Upper lobe of right lung (tissue), 1 donor: ENCODE measurements at regions not wholly inside any gene's neighbourhood (a gene's known extent, or its start where the extent isn't known, plus 50 kb on each side); places are given as distances from the start of the nearest gene placed in this dataset.
A peak's percentile ranks its signal among the peaks of the same experiment; 100 is the strongest.

Experiments
- ATAC-seq: fragments of 200-7000 bp; cut with Tn5 transposase; one replicate; pipeline ENCODE4 v1.9.1; 2020; ENCODE audit warnings: mild to moderate bottlenecking, moderate library complexity
- DNase-seq: peaks from one replicate; pipeline ENCODE4 v3.0.0-alpha.2; 2020
- H3K27ac ChIP-seq: fragments of 200-600 bp; one replicate; pipeline ENCODE4 v1.8.0; 2022
- H3K27me3 ChIP-seq: fragments of 200-600 bp; one replicate; pipeline ENCODE4 v1.8.0; 2022; ENCODE audit warnings: mild to moderate bottlenecking
- H3K36me3 ChIP-seq: fragments of 200-600 bp; one replicate; pipeline ENCODE4 v1.8.0; 2022
- H3K4me1 ChIP-seq: fragments of 200-600 bp; one replicate; pipeline ENCODE4 v1.8.0; 2022
- H3K4me3 ChIP-seq: fragments of 200-600 bp; one replicate; pipeline ENCODE4 v1.8.0; 2022; ENCODE audit warnings: mild to moderate bottlenecking
- H3K9me3 ChIP-seq: fragments of 200-600 bp; one replicate; pipeline ENCODE4 v1.8.0; 2022
- intact Hi-C: fragments of 100-400 bp; cut with DNase I; formaldehyde crosslinking; loops from one replicate; pipeline ENCODE4 v1.11.0; 2022
- TF ChIP-seq, protein P1 (sequence below): fragments of 200-600 bp; IDR thresholded peaks from one replicate; pipeline ENCODE4 v1.8.0; 2022; ENCODE audit warnings: antibody characterized with exemption
- donor health status: DM: no; HTN: yes; CAD: no; lungs with severe emphysema.

DNA sequence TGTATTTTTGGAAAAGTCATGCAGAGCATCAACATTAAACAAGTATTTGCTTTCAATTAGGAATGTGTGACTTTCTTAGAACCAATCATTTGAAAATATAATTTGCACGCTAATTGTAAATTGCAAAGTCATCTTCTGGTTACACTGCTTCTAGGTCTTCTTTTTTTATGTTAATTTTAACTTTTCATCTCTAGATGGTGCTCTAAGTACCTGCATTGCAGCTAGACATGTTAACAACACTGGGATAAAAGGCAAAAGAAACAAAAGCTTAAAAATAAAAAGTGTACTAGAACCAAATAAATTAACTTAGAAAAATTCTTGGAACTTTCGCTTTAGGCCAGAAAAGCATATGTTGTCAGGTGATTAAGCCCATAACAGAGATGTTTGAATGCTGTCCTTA lies 2758.2 kb downstream of the PCDH9 start:
- H3K4me1 ChIP-seq, result no peaks in the 10 kb centered on the region
- TF ChIP-seq, protein P1, sequence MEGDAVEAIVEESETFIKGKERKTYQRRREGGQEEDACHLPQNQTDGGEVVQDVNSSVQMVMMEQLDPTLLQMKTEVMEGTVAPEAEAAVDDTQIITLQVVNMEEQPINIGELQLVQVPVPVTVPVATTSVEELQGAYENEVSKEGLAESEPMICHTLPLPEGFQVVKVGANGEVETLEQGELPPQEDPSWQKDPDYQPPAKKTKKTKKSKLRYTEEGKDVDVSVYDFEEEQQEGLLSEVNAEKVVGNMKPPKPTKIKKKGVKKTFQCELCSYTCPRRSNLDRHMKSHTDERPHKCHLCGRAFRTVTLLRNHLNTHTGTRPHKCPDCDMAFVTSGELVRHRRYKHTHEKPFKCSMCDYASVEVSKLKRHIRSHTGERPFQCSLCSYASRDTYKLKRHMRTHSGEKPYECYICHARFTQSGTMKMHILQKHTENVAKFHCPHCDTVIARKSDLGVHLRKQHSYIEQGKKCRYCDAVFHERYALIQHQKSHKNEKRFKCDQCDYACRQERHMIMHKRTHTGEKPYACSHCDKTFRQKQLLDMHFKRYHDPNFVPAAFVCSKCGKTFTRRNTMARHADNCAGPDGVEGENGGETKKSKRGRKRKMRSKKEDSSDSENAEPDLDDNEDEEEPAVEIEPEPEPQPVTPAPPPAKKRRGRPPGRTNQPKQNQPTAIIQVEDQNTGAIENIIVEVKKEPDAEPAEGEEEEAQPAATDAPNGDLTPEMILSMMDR, result no peak
- intact Hi-C loops, result no loop called here
- DNase-seq, result no peak
- H3K4me3 ChIP-seq, result no peak overlapping the region
- H3K9me3 ChIP-seq, result no peaks in the 10 kb centered on the region
- no peaks in the 10 kb centered on the region for H3K27me3 ChIP-seq
- no peaks in the 10 kb centered on the region for H3K36me3 ChIP-seq
- no peak overlapping the region for H3K27ac ChIP-seq
- ATAC-seq, result no peak

DNA sequence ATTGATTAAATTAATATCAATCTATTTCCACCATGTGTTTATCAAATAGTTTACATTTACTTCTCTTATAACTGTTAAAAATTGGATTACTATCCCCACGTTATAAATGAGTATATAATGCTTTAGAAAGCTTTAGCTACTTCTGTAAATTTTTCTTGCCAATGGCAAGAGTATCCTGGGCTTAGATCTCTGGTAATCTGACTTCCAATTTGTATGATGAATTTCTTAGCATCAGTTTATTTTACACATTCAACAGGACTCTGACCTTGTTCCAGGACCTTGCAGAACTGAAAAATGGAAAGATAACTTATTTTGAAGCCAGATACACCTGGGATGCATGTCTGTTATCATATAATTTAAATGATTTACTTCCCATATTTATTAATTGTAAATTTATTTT lies 2759.4 kb downstream of the PCDH9 start:
- ATAC-seq (no peak), DNase-seq (no peak)
- intact Hi-C loops, result no loop called here
- TF ChIP-seq, protein P1, result no peak
- Histone ChIP-seq H3K27ac (no peak overlapping the region), H3K4me3 (no peak overlapping the region), H3K9me3 (no peaks in the 10 kb centered on the region), H3K36me3 (no peaks in the 10 kb centered on the region), H3K27me3 (no peaks in the 10 kb centered on the region), H3K4me1 (no peaks in the 10 kb centered on the region)

DNA sequence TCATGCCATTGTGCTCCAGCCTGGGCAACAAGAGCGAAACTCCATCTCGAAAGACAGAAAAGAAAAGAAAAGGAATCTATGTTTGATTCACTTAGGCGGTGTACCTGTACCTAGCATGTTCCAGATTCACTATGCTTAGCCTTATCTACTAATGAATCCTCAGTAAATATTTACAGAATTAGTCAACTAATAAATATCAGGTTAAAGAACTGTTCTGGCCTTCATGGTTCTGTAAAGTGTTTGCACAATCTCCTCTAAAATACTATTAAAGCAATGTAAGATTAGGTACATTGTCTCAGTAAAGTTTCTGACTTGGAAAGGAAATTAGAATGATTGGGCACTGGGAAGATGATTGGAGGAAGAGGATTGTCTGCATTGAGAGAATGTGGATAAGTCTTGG lies 2770.4 kb downstream of the PCDH9 start:
- ATAC-seq, result no peak
- no peaks in the 10 kb centered on the region for H3K27me3 ChIP-seq
- TF ChIP-seq, protein P1, result no peak
- intact Hi-C loops, result no loop called here
- no peak for DNase-seq
- no peak overlapping the region for H3K4me3 ChIP-seq
- H3K27ac ChIP-seq, result no peak overlapping the region
- no peaks in the 10 kb centered on the region for H3K4me1 ChIP-seq
- H3K36me3 ChIP-seq, result no peaks in the 10 kb centered on the region
- no peaks in the 10 kb centered on the region for H3K9me3 ChIP-seq

DNA sequence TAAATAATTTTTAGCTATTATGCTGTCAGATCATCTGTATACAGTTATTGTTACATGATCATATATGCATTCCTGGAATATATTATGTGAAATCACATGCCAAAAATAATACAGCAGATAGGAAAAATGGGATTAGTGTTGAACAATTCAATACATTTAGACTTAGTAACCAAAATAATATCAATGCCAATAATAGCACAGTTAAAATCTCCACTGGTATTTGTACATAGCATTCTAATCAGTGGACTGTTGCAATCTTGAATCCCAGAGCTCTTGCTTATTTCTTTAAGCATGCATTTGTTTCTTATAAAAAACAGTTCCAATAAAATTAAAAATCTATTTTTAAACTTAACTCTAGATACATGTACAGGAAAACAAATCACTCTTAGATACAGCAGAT lies 2772.2 kb downstream of the PCDH9 start:
- Histone ChIP-seq H3K27ac (no peak overlapping the region), H3K9me3 (no peaks in the 10 kb centered on the region), H3K36me3 (no peaks in the 10 kb centered on the region), H3K4me3 (no peak overlapping the region), H3K27me3 (no peaks in the 10 kb centered on the region), H3K4me1 (no peaks in the 10 kb centered on the region)
- ATAC-seq (no peak), DNase-seq (no peak)
- intact Hi-C loops, result no loop called here
- TF ChIP-seq, protein P1, result no peak

DNA sequence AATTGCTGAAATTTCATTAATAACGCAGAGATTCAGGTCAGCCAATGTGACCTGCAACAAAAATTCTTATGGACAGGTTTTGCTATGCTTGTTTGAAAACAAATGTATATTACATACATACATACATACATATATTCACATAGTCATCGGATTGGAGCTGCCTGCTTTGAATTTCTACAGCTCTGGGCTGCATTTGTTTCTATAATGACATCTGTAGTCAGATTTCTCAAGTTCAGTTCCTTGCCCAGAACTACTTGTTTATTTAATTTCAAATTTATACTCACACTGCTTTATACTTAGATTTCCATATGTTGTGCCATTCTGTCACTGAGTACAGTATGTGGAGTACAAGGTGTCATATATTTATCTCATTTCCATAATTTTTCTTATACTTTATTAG lies 2775.0 kb downstream of the PCDH9 start:
- intact Hi-C loops, result no loop called here
- Histone ChIP-seq H3K36me3 (no peaks in the 10 kb centered on the region), H3K4me1 (no peaks in the 10 kb centered on the region), H3K27ac (no peak overlapping the region), H3K27me3 (no peaks in the 10 kb centered on the region), H3K9me3 (no peaks in the 10 kb centered on the region), H3K4me3 (no peak overlapping the region)
- ATAC-seq (no peak), DNase-seq (no peak)
- TF ChIP-seq, protein P1, result no peak

DNA sequence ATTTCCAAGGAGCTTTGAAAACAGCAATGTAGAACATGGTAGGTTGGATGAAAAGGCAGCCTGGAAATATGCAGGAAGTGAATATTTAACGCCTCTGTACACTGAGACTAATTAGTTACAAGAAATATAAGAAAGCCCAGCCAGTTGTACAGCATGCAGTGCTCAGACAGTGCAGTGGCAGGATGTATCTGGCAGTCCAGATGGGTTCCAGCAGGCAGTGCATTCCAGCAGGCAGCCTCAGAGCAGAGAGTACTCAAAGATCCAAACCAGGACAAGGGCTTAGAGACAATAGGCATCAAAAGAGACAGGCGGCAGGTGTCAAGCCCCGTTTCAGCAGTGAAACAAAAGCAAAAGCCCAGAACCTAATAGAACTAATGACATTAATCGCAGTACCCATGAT lies 2776.3 kb downstream of the PCDH9 start:
- ATAC-seq (peak; percentile 23), DNase-seq (no peak)
- Histone ChIP-seq H3K9me3 (no peaks in the 10 kb centered on the region), H3K27ac (no peak overlapping the region), H3K27me3 (no peaks in the 10 kb centered on the region), H3K36me3 (no peaks in the 10 kb centered on the region), H3K4me3 (no peak overlapping the region), H3K4me1 (no peaks in the 10 kb centered on the region)
- TF ChIP-seq, protein P1, result no peak
- intact Hi-C loops, result no loop called here
